ENCODE measurements at regions not wholly inside any gene's neighbourhood (a gene's known extent, or its start where the extent isn't known, plus 50 kb on each side); places are given as distances from the start of the nearest gene placed in this dataset.
"Not testable (repeated sequence)": the region's sequence is repeated elsewhere in the genome, so short reads cannot be mapped to it uniquely, and the experiment has no call there.

- no peak for DNase-seq (ENCODE audit: low spot score)
Measured at GRCh38 chr3:182397164-182397563, 396.1 kb upstream of the ATP11B start.

- no peak for DNase-seq (ENCODE audit: low spot score)
Measured at GRCh38 chr3:182399978-182400737, 393.1 kb upstream of the ATP11B start.

- no peak for DNase-seq (ENCODE audit: low spot score)
Measured at GRCh38 chr3:182400838-182401237, 392.5 kb upstream of the ATP11B start.

- DNase-seq (ENCODE audit: low spot score), result no peak
Measured at GRCh38 chr3:182404031-182404430, 389.3 kb upstream of the ATP11B start.

- no peak for DNase-seq (ENCODE audit: low spot score)
Measured at GRCh38 chr3:182405759-182406158, 387.5 kb upstream of the ATP11B start.

GRCh38 chr3:182406786-182407185, 386.5 kb upstream of the ATP11B start:
- no peak for DNase-seq (ENCODE audit: low spot score)

- no peak for DNase-seq (ENCODE audit: low spot score)
Measured at GRCh38 chr3:182410051-182410450, 383.3 kb upstream of the ATP11B start.

- no peak for DNase-seq (ENCODE audit: low spot score)
Measured at GRCh38 chr3:182412066-182412465, 381.2 kb upstream of the ATP11B start.

GRCh38 chr3:182413061-182413460, 380.2 kb upstream of the ATP11B start:
- DNase-seq (ENCODE audit: low spot score), result no peak

GRCh38 chr3:182413682-182414081, 379.6 kb upstream of the ATP11B start:
- no peak for DNase-seq (ENCODE audit: low spot score)

- no peak for DNase-seq (ENCODE audit: low spot score)
Measured at GRCh38 chr3:182414586-182414985, 378.7 kb upstream of the ATP11B start.

GRCh38 chr3:182420741-182421140, 372.6 kb upstream of the ATP11B start:
- DNase-seq (ENCODE audit: low spot score), result no peak

GRCh38 chr3:182424006-182424405, 369.3 kb upstream of the ATP11B start:
- no peak for DNase-seq (ENCODE audit: low spot score)

- DNase-seq (ENCODE audit: low spot score), result not testable (repeated sequence)
Measured at GRCh38 chr3:182425926-182426718, 367.2 kb upstream of the ATP11B start.

GRCh38 chr3:182431972-182432371, 361.3 kb upstream of the ATP11B start:
- DNase-seq (ENCODE audit: low spot score), result not testable (repeated sequence)

- DNase-seq (ENCODE audit: low spot score), result no peak
Measured at GRCh38 chr3:182435860-182436259, 357.4 kb upstream of the ATP11B start.

GRCh38 chr3:182436547-182436946, 356.8 kb upstream of the ATP11B start:
- DNase-seq (ENCODE audit: low spot score), result no peak

- no peak for DNase-seq (ENCODE audit: low spot score)
Measured at GRCh38 chr3:182438398-182438797, 354.9 kb upstream of the ATP11B start.

GRCh38 chr3:182440101-182440500, 353.2 kb upstream of the ATP11B start:
- no peak for DNase-seq (ENCODE audit: low spot score)

GRCh38 chr3:182445576-182445975, 347.7 kb upstream of the ATP11B start:
- DNase-seq (ENCODE audit: low spot score), result no peak

GRCh38 chr3:182450942-182451787, 342.1 kb upstream of the ATP11B start:
- DNase-seq (ENCODE audit: low spot score), result no peak

- DNase-seq (ENCODE audit: low spot score), result no peak
Measured at GRCh38 chr3:182451871-182452270, 341.4 kb upstream of the ATP11B start.

Data from HuH-7.5 (cell line).